Middle frontal gyrus (tissue), 1 donor: ENCODE measurements at regions not wholly inside any gene's neighbourhood (a gene's known extent, or its start where the extent isn't known, plus 50 kb on each side); places are given as distances from the start of the nearest gene placed in this dataset.
"Not testable (repeated sequence)": the region's sequence is repeated elsewhere in the genome, so short reads cannot be mapped to it uniquely, and the experiment has no call there.

Source experiments
- DNase-seq: peaks from one replicate; pipeline ENCODE4 v3.0.0-alpha.2; 2015; ENCODE audit warnings: low spot score; ENCODE audit errors: extremely low spot score

DNA sequence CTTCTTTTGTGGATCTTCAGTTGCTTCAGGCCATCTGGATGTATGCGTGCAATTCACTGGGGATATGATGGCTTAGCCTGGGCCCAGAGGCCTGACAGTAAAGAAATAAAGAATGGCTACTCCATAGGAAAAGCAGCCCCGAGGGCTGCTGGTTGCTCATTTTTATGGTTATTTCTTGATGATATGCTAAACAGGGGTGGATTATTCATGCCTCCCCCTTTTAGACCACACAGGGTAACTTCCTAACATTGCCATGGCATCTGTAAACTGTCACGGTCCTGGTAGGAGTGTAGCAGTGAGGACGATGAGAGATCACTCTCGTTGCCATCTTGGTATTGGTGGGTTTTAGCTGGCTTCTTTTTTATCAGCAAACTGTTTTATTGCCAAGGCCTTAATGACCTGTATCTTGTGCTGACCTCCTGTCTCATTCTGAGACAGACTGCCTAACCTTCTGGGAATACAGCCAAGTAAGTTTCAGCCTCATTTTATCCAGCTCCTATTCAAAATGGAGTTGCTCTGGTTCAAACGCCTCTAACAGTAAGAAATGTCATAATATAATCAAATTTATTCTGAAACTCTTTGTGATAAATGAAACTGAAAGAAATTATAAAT, 60.5 kb downstream of the DSEL start:
- no peak for DNase-seq

GRCh38 chr18:67453901-67454300, 62.6 kb downstream of the DSEL start:
- DNase-seq = no peak

GRCh38 chr18:67451960-67452359, 64.6 kb downstream of the DSEL start:
- no peak for DNase-seq

DNA sequence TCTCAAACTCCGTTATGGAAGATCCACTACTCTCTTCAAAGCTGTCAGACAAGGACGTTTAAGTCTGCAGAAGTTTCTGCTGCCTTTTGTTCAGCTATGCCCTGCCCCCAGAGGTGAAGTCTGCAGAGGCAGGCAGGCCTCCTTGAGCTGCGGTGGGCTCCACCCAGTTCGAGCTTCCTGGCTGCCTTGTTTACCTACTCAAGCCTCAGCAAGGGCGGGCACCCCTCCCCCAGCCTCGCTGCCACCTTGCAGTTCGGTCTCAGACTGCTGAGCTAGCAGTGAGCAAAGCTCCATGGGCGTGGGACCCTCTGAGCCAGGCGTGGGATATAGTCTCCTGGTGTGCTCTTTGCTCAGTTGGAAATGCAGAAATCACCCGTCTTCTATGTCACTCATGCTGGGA, 65.4 kb downstream of the DSEL start:
- DNase-seq = not testable (repeated sequence)

DNA sequence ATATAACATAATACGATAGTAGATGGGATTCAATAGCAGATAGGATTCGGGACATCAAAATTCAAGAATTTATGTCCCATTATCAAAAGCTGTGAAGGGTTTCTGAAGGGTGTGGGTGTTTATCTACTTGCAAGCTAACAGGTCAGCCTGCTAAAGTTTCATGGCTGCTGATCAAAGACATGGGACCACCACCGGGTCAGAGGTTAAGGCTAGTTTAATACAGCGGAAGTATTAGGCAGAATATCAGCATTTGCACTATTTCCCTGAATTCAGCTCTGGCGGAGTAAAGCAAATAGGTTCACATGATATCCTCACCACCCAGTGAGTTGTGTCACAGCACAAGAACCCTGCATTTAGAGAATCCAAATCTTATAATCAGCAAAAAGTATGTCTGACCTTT, 82.5 kb downstream of the DSEL start:
- no peak for DNase-seq

DNA sequence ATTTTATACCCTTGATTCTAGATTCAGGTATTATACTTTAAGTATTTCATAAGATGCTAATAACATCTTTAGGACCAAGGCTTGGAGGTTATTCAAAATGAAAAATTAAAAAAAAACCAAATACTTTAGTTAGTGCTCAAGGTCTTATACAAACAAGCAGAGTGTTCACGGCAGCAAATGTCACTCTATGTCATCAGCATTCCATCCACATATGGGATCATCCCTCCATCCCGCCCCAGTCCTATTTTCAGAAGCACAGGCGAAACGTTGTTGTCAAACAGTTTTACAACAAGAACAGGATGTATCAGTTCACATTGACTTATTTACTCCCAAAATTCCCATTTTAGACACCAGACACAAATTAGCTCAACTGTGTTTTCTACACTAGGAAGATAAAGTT, 83.7 kb downstream of the DSEL start:
- DNase-seq = no peak

DNA sequence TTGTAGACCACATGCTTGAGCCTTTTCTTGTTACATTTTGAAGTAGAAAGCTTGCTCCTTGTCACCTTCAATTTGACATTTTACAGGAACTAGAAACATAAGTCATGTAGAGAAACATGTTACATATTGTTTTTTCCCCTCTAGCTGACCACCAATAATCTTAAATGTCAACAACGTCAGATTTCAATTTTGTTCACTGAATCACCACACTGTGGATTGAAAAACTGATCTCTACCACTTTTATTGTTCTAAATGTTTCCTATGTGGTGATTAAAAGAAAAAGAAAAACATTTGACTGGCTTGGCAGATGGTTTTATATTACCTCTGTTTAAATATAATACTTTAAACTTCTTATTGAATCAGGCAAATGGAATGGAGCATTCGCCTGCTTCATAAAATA, 87.7 kb downstream of the DSEL start:
- DNase-seq = no peak

GRCh38 chr18:67428158-67428557, 88.4 kb downstream of the DSEL start:
- no peak for DNase-seq

DNA sequence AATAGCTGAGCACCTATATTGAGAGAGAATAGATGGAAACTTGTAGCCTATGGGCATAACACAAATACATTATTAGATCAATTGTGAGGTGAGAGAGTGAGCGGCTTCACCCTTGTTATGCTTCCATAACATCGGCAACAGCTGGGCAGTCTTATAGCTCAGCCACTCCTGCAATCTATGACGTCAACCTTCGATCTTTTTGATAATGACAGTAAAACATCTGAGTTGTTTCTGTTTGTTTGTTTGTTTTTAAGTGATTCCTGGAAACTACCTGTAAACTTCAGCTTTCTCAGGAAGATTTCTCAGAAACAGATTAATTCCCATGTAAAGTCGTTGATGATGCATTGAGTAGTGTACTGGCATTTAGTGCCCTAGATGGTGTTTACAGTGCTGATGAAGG, 90.0 kb downstream of the DSEL start:
- DNase-seq = no peak

DNA sequence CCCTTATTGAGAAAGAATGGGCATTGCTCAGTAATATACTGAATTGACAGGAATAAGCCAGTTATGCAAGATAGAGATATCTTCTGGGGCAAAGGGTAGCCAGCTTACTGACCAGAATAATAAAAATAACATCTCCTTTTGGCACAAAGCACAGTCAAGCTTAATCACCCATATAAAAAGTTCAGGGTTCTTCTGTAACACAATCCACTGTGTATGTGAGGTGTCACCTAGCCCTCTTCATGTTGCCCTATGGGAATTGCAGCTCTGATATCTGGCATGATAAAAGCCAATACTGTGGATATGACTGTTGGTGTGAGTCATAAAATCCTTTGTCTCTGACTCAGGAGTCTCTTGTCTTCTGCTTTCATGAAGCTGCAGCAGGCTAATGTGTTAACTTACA, 90.8 kb downstream of the DSEL start:
- DNase-seq = no peak

DNA sequence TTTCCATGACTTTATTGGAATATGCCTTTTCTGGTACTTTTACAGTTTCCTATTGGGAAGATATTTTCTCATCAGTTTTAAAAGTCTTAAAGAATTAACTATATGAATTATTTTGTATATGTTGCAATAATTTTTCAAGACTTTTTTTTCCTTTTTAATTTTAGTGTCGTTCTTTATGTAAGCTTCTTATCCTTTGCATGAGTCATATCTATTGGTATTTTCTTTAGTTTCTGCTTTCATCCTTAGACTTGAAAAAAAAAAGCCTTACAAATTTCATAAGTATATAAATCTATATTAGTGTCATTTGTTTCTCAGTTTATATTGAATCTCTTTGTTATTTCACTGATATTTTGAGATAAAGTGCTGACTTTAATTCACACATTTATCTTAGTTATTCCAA, 94.9 kb downstream of the DSEL start:
- DNase-seq = no peak

DNA sequence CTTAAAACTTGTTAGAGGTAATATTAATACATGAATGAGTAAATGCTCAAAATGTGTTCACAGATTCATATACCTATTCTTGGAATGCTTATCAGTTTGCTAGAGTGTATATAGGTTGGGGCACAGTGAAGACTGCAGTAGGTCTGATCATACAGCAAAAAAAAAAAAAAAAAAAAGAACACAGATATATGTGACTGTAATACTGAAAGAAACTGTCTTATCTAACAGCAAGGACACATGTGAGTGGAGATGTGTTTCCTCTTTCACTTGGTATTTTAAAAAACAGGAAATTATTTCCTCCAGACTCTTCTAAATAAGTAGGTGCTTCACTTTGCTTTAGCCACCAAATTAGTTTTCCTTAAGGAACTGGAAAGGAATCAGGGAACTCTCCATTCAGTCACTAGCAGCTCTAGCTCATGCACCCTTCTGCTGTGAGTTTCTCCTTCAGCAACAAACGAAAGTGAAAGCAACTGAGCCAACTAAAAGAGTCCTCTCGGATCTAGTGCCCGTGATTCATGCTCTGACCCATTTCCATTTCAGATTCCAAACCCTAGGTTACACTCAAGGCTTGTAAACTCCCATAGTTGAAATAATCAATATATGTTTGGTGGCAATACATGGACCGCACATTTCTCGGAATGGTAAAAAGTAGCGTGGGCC, 98.5 kb downstream of the DSEL start:
- no peak for DNase-seq

DNA sequence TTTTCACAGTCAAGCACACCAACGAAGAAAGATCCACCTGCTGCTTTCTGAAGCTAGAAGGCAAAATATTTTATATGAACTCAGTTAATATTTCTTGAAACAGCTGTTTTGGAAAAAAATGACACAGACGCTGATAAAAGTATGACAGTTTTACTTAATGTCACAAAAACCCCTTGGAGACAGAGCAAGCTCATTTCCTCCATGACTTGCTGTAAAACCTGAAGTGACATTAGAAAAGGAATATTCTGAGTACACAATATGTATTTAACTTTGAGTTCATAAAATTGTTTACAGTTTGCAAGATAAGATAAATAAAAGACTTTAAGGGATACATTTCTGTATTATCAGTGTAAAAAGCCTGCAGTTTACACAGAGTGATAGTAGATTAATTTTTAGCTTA, 105.4 kb downstream of the DSEL start:
- no peak for DNase-seq

GRCh38 chr18:67410075-67411070, 106.1 kb downstream of the DSEL start:
- no peak for DNase-seq

DNA sequence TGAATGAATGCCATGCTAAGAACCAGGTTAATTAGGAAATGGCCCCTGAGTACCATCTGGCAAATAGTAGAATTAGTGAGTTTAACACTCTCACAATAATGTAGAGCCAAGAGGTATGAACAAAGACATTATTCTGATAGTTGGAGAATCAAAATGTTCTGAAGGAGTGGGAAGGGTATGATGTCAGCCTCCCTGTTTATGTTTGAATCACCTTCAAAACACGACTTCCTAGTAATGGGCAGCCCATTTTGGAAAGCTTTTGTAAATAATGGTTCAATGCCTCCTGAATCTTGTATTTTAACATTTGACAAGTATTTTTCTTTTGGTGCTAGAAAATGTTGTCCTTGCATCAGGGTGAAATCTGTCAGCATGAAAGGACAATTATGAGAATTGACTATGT, 108.3 kb downstream of the DSEL start:
- DNase-seq = no peak

DNA sequence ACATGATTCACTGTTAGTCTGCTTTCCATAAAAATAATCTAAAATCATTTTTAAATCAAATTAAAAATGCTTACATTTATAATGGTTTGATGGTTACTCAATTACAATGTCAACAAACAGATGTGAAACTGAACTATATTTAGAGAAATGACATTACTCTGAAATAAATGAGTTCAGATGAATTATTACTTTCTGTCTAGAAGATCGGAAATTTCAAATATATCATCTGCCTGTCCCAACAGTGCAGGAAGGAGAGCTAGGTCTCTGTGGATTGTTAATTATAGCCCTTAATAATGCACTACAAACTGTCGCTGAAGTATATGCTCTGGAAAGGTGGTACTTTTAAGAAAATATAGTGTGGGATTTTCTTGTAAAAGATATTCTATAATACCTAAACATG, 109.8 kb downstream of the DSEL start:
- DNase-seq = no peak

GRCh38 chr18:67402543-67402942, 114.0 kb downstream of the DSEL start:
- no peak for DNase-seq

DNA sequence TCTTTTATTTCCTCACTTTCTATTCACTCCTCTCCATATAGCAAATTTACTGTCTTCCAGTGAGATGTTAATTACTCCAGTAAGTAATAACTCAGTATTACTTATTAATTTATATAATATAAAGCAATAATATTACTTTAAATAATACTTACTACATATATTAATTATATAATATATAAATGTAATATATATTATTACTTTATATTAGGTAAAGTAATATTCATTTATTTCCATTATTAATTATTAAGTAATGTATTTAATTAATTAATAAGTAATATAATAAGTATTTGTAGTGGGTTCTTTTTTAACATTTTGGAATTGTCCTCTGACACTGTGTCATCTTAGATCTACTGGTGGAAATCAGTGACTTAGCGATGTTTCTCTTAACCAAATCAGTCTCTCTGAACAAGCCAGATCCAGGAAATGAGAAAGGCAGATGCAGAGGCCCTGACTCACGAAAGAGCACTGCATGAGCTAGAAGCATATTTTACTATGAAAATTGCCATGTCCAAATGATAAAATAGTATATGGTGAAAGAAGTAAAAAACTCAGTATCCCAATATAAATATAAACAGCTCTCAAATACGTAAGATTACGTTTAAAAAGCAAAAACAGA, 115.9 kb downstream of the DSEL start:
- no peak for DNase-seq

GRCh38 chr18:67386032-67386431, 130.5 kb downstream of the DSEL start:
- no peak for DNase-seq

DNA sequence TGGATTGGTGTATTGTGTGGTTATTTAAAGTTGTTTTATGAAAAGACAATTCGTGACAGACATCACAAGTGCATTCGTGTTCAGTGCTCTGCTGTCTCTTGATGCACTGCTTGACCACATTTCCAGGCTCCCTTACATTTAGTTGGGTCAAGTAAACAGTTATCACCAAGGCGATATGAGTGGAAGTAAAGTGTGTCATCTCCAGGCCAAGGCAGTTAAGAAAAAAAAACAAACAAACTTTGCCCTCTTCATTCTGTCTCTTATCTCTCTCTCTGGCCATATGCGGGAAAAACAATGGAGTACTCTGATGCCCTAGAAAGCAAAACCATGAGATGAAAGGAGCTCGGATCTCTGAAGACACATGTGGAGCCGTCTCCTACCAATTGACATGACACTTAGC, 131.1 kb downstream of the DSEL start:
- no peak for DNase-seq

DNA sequence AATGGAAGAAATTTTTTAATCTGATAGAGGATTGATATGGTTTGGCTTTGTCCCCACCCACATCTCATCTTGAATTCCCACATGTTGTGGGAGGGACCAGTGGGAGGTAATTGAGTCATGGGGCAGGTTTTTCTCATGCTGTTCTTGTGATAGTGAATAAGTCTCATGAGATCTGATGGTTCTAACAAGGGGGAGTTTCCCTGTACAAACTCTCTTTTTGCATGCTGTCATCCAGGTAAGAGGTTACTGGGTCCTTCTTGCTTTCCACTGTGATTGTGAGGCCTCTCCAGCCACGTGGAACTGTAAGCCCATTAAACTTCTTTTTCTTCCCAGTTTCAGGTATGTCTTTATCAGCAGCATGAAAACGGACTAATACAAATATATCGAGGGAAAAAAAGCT, 132.5 kb downstream of the DSEL start:
- not testable (repeated sequence) for DNase-seq

- DNase-seq = no peak
Measured at GRCh38 chr18:67381608-67382150, 134.8 kb downstream of the DSEL start.
